OCI-LY7 (cell line): ENCODE measurements at regions not wholly inside any gene's neighbourhood (a gene's known extent, or its start where the extent isn't known, plus 50 kb on each side); places are given as distances from the start of the nearest gene placed in this dataset.
"Not testable (repeated sequence)": the region's sequence is repeated elsewhere in the genome, so short reads cannot be mapped to it uniquely, and the experiment has no call there.

ENCODE experiments used
- BruUV-seq: library from RNA; stranded (reverse); fragments of 400-500 nt; replicated peaks from 2 replicates; lab custom pipeline; 2021; lab: Mats Ljungman, UMichigan
- CTCF ChIA-PET: fragments of 300-600 bp; sonication (Branson Sonifier 250); formaldehyde crosslinking; loops from one replicate; lab custom pipeline; 2022; ENCODE audit warnings: antibody characterized with exemption; ENCODE audit not compliant: unreplicated experiment; lab: Charles Lee
- POLR2A ChIA-PET: fragments of 300-600 bp; sonication (Branson Sonifier 250); formaldehyde crosslinking; loops from one replicate; lab custom pipeline; 2022; ENCODE audit warnings: antibody characterized with exemption; lab: Charles Lee
- DNase-seq: peaks from one replicate; pipeline ENCODE4 v3.0.0-alpha.2; 2015; ENCODE audit warnings: low spot score
- H2AFZ ChIP-seq: fragments of 200-600 bp; sonication (generic), shearing (Covaris generic); 2 replicates; pipeline ENCODE4 v1.6.1; 2014; ENCODE audit warnings: mild to moderate bottlenecking, antibody characterized with exemption, low read length, moderate library complexity
- H3K27ac ChIP-seq: fragments of 200-600 bp; sonication (generic); 2 replicates; pipeline ENCODE4 v1.5.1; 2014; ENCODE audit warnings: mixed run types, low read depth, mild to moderate bottlenecking, moderate library complexity, low read length, inconsistent platforms; ENCODE audit not compliant: poor library complexity, severe bottlenecking
- H3K36me3 ChIP-seq: fragments of 200-600 bp; sonication (generic); 2 replicates; pipeline ENCODE4 v1.6.1; 2014; ENCODE audit warnings: mild to moderate bottlenecking, antibody characterized with exemption, low read length, moderate library complexity, mixed read lengths; ENCODE audit not compliant: insufficient read depth
- H3K4me1 ChIP-seq: fragments of 200-600 bp; sonication (generic); 2 replicates; pipeline ENCODE4 v1.5.1; 2014; ENCODE audit warnings: mild to moderate bottlenecking, low read length; ENCODE audit not compliant: insufficient read depth, poor library complexity, severe bottlenecking
- H3K4me2 ChIP-seq: fragments of 200-600 bp; sonication (generic); 2 replicates; pipeline ENCODE4 v1.6.1; 2014; ENCODE audit warnings: mild to moderate bottlenecking, low read length
- H3K4me3 ChIP-seq: fragments of 200-600 bp; sonication (generic); 2 replicates; pipeline ENCODE4 v1.5.1; 2014; ENCODE audit warnings: mild to moderate bottlenecking, low read depth, low read length; ENCODE audit not compliant: poor library complexity, severe bottlenecking
- H3K79me2 ChIP-seq: fragments of 200-600 bp; sonication (generic); 2 replicates; pipeline ENCODE4 v1.6.1; 2016; ENCODE audit warnings: low read depth, mild to moderate bottlenecking, low read length, moderate library complexity, mixed read lengths; ENCODE audit not compliant: insufficient read depth
- H3K9me2 ChIP-seq: fragments of 200-600 bp; sonication (generic); 2 replicates; pipeline ENCODE4 v1.6.1; 2016; ENCODE audit warnings: mild to moderate bottlenecking, low read length, mixed read lengths; ENCODE audit not compliant: insufficient read depth
- H3K9me3 ChIP-seq: fragments of 200-600 bp; sonication (generic); 2 replicates; pipeline ENCODE4 v1.6.1; 2014; ENCODE audit warnings: mild to moderate bottlenecking, mixed run types, low read length, mixed read lengths
- H4K20me1 ChIP-seq: fragments of 200-600 bp; sonication (generic); 2 replicates; pipeline ENCODE4 v1.6.1; 2014; ENCODE audit warnings: mild to moderate bottlenecking, antibody characterized with exemption, low read length, moderate library complexity, mixed read lengths; ENCODE audit not compliant: insufficient read depth
- CTCF ChIP-seq: fragments of 200-600 bp; sonication (generic); conservative IDR thresholded peaks from 2 replicates; pipeline ENCODE4 v1.5.1; 2014; ENCODE audit warnings: mild to moderate bottlenecking, antibody characterized with exemption, low read length, moderate library complexity, mixed read lengths
- EZH2phosphoT487 ChIP-seq: fragments of 200-600 bp; sonication (generic); IDR thresholded peaks from 2 replicates; pipeline ENCODE4 v1.6.1; 2018; ENCODE audit warnings: low read depth, borderline replicate concordance, mild to moderate bottlenecking, mixed run types, antibody characterized with exemption, low read length, moderate library complexity, mixed read lengths
- intact Hi-C: fragments of 100-400 bp; cut with micrococcal nuclease; formaldehyde crosslinking; loops from one replicate; pipeline ENCODE4 v1.10.0; 2022; ENCODE audit not compliant: unreplicated experiment

- no peak overlapping the region for H2AFZ ChIP-seq
- intact Hi-C loops: loop anchor here (1.0 kb wide), 1 partner anchor 12 kb away; no protein-coding TSS in a partner anchor
- POLR2A ChIA-PET: no interaction called here
- H3K36me3 ChIP-seq: no peaks in the 10 kb centered on the region
- no peaks in the 10 kb centered on the region for H3K9me2 ChIP-seq
- no peaks in the 10 kb centered on the region for H3K79me2 ChIP-seq
- H3K4me2 ChIP-seq: no peak overlapping the region
- no peak for DNase-seq
- no peaks in the 10 kb centered on the region for H4K20me1 ChIP-seq
- CTCF ChIA-PET: no interaction called here
- no peaks in the 10 kb centered on the region for H3K4me1 ChIP-seq
- no peaks in the 10 kb centered on the region for H3K9me3 ChIP-seq
- TF ChIP-seq EZH2phosphoT487: no peak
- no peak for TF ChIP-seq CTCF
- no TSS peak for BruUV-seq
- no peak overlapping the region for H3K27ac ChIP-seq
- H3K4me3 ChIP-seq: no peak overlapping the region
Measured at GRCh38 chr3:90080988-90081387, 973.6 kb downstream of the EPHA3 start.

- H3K9me3 ChIP-seq, H2AFZ ChIP-seq, H4K20me1 ChIP-seq, DNase-seq, H3K4me3 ChIP-seq, intact Hi-C loops, H3K9me2 ChIP-seq, H3K79me2 ChIP-seq, H3K4me2 ChIP-seq, POLR2A ChIA-PET, CTCF ChIA-PET, H3K4me1 ChIP-seq, BruUV-seq, H3K27ac ChIP-seq, H3K36me3 ChIP-seq: not testable (repeated sequence)
Measured at GRCh38 chr3:90086297-90086696, 978.9 kb downstream of the EPHA3 start.

GRCh38 chr3:90087703-90088102 is 980.3 kb downstream of the EPHA3 start:
- Histone ChIP-seq H4K20me1 (no peaks in the 10 kb centered on the region), H3K36me3 (no peaks in the 10 kb centered on the region), H3K4me1 (no peaks in the 10 kb centered on the region), H2AFZ (no peak overlapping the region), H3K9me2 (no peaks in the 10 kb centered on the region), H3K4me3 (no peak overlapping the region), H3K9me3 (no peaks in the 10 kb centered on the region), H3K4me2 (no peak overlapping the region), H3K79me2 (no peaks in the 10 kb centered on the region), H3K27ac (no peak overlapping the region)
- no TSS peak for BruUV-seq
- intact Hi-C loops: no loop called here
- CTCF ChIA-PET: no interaction called here
- TF ChIP-seq EZH2phosphoT487 (no peak), CTCF (no peak)
- no peak for DNase-seq
- POLR2A ChIA-PET: interaction anchor here (1.1 kb wide), 1 partner anchor 14 kb away, joined by 4 read pairs; no protein-coding TSS in a partner anchor
